ENCODE measurements at regions not wholly inside any gene's neighbourhood (a gene's known extent, or its start where the extent isn't known, plus 50 kb on each side); places are given as distances from the start of the nearest gene placed in this dataset.

- Histone ChIP-seq H3K27me3 (ENCODE audit: insufficient read depth, low read length) (no peaks in the 10 kb centered on the region), H3K9me3 (ENCODE audit: low read depth, low read length) (no peaks in the 10 kb centered on the region), H3K4me1 (ENCODE audit: insufficient read depth, low read length) (no peaks in the 10 kb centered on the region), H3K4me3 (ENCODE audit: low read length) (no peak overlapping the region)
Measured at GRCh38 chr2:128995086-128995485, 676.4 kb upstream of the HS6ST1 start.

GRCh38 chr2:128996078-128996477 is 677.4 kb upstream of the HS6ST1 start:
- Histone ChIP-seq H3K4me1 (ENCODE audit: insufficient read depth, low read length) (no peaks in the 10 kb centered on the region), H3K27me3 (ENCODE audit: insufficient read depth, low read length) (no peaks in the 10 kb centered on the region), H3K9me3 (ENCODE audit: low read depth, low read length) (no peaks in the 10 kb centered on the region), H3K4me3 (ENCODE audit: low read length) (no peak overlapping the region)

GRCh38 chr2:128997166-128997866 is 678.6 kb upstream of the HS6ST1 start:
- Histone ChIP-seq H3K27me3 (ENCODE audit: insufficient read depth, low read length) (no peaks in the 10 kb centered on the region), H3K9me3 (ENCODE audit: low read depth, low read length) (no peaks in the 10 kb centered on the region)

GRCh38 chr2:129001926-129002325 is 683.3 kb upstream of the HS6ST1 start:
- H3K4me1 ChIP-seq (ENCODE audit: insufficient read depth, low read length), result no peaks in the 10 kb centered on the region
- no peak overlapping the region for H3K4me3 ChIP-seq (ENCODE audit: low read length)
- no peaks in the 10 kb centered on the region for H3K9me3 ChIP-seq (ENCODE audit: low read depth, low read length)
- no peaks in the 10 kb centered on the region for H3K27me3 ChIP-seq (ENCODE audit: insufficient read depth, low read length)

More at GRCh38 chr2:128997166-128997866, 678.6 kb upstream of the HS6ST1 start:
- Histone ChIP-seq H3K4me1 (ENCODE audit: insufficient read depth, low read length) (no peaks in the 10 kb centered on the region), H3K4me3 (ENCODE audit: low read length) (no peak overlapping the region)

- Histone ChIP-seq H3K9me3 (ENCODE audit: low read depth, low read length) (no peaks in the 10 kb centered on the region), H3K27me3 (ENCODE audit: insufficient read depth, low read length) (no peaks in the 10 kb centered on the region), H3K4me3 (ENCODE audit: low read length) (no peak overlapping the region), H3K4me1 (ENCODE audit: insufficient read depth, low read length) (no peaks in the 10 kb centered on the region)
Measured at GRCh38 chr2:129002751-129003150, 684.1 kb upstream of the HS6ST1 start.

- Histone ChIP-seq H3K9me3 (ENCODE audit: low read depth, low read length) (no peaks in the 10 kb centered on the region), H3K27me3 (ENCODE audit: insufficient read depth, low read length) (no peaks in the 10 kb centered on the region), H3K4me1 (ENCODE audit: insufficient read depth, low read length) (no peaks in the 10 kb centered on the region), H3K4me3 (ENCODE audit: low read length) (no peak overlapping the region)
Measured at GRCh38 chr2:129004485-129004884, 685.8 kb upstream of the HS6ST1 start.

- Histone ChIP-seq H3K9me3 (ENCODE audit: low read depth, low read length) (no peaks in the 10 kb centered on the region), H3K4me3 (ENCODE audit: low read length) (no peak overlapping the region), H3K27me3 (ENCODE audit: insufficient read depth, low read length) (no peaks in the 10 kb centered on the region), H3K4me1 (ENCODE audit: insufficient read depth, low read length) (no peaks in the 10 kb centered on the region)
Measured at GRCh38 chr2:129004940-129005490, 686.3 kb upstream of the HS6ST1 start.

- H3K4me3 ChIP-seq (ENCODE audit: low read length), result no peak overlapping the region
Measured at GRCh38 chr2:129006135-129006886, 687.6 kb upstream of the HS6ST1 start.

GRCh38 chr2:129006901-129007300 is 688.2 kb upstream of the HS6ST1 start:
- Histone ChIP-seq H3K9me3 (ENCODE audit: low read depth, low read length) (no peaks in the 10 kb centered on the region), H3K27me3 (ENCODE audit: insufficient read depth, low read length) (no peaks in the 10 kb centered on the region), H3K4me3 (ENCODE audit: low read length) (no peak overlapping the region), H3K4me1 (ENCODE audit: insufficient read depth, low read length) (no peaks in the 10 kb centered on the region)

More at GRCh38 chr2:129006135-129006886, 687.6 kb upstream of the HS6ST1 start:
- H3K4me1 ChIP-seq (ENCODE audit: insufficient read depth, low read length), result no peaks in the 10 kb centered on the region
- H3K27me3 ChIP-seq (ENCODE audit: insufficient read depth, low read length), result no peaks in the 10 kb centered on the region
- no peaks in the 10 kb centered on the region for H3K9me3 ChIP-seq (ENCODE audit: low read depth, low read length)

- no peaks in the 10 kb centered on the region for H3K27me3 ChIP-seq (ENCODE audit: insufficient read depth, low read length)
- no peaks in the 10 kb centered on the region for H3K9me3 ChIP-seq (ENCODE audit: low read depth, low read length)
- H3K4me1 ChIP-seq (ENCODE audit: insufficient read depth, low read length), result no peaks in the 10 kb centered on the region
- H3K4me3 ChIP-seq (ENCODE audit: low read length), result no peak overlapping the region
Measured at GRCh38 chr2:129008055-129008880, 689.6 kb upstream of the HS6ST1 start.

- Histone ChIP-seq H3K9me3 (ENCODE audit: low read depth, low read length) (no peaks in the 10 kb centered on the region), H3K4me3 (ENCODE audit: low read length) (no peak overlapping the region), H3K4me1 (ENCODE audit: insufficient read depth, low read length) (no peaks in the 10 kb centered on the region), H3K27me3 (ENCODE audit: insufficient read depth, low read length) (no peaks in the 10 kb centered on the region)
Measured at GRCh38 chr2:129008881-129009554, 690.4 kb upstream of the HS6ST1 start.

- Histone ChIP-seq H3K27me3 (ENCODE audit: insufficient read depth, low read length) (no peaks in the 10 kb centered on the region), H3K4me3 (ENCODE audit: low read length) (no peak overlapping the region), H3K4me1 (ENCODE audit: insufficient read depth, low read length) (no peaks in the 10 kb centered on the region), H3K9me3 (ENCODE audit: low read depth, low read length) (no peaks in the 10 kb centered on the region)
Measured at GRCh38 chr2:129009555-129010146, 691.0 kb upstream of the HS6ST1 start.

- Histone ChIP-seq H3K4me1 (ENCODE audit: insufficient read depth, low read length) (no peaks in the 10 kb centered on the region), H3K9me3 (ENCODE audit: low read depth, low read length) (no peaks in the 10 kb centered on the region), H3K4me3 (ENCODE audit: low read length) (no peak overlapping the region), H3K27me3 (ENCODE audit: insufficient read depth, low read length) (no peaks in the 10 kb centered on the region)
Measured at GRCh38 chr2:129010262-129010661, 691.6 kb upstream of the HS6ST1 start.

- no peaks in the 10 kb centered on the region for H3K4me1 ChIP-seq (ENCODE audit: insufficient read depth, low read length)
- no peak overlapping the region for H3K4me3 ChIP-seq (ENCODE audit: low read length)
- no peaks in the 10 kb centered on the region for H3K27me3 ChIP-seq (ENCODE audit: insufficient read depth, low read length)
- H3K9me3 ChIP-seq (ENCODE audit: low read depth, low read length), result no peaks in the 10 kb centered on the region
Measured at GRCh38 chr2:129011466-129012061, 692.9 kb upstream of the HS6ST1 start.

Data from mononuclear cell (primary cell).